ENCODE measurements at regions not wholly inside any gene's neighbourhood (a gene's known extent, or its start where the extent isn't known, plus 50 kb on each side); places are given as distances from the start of the nearest gene placed in this dataset.

DNA sequence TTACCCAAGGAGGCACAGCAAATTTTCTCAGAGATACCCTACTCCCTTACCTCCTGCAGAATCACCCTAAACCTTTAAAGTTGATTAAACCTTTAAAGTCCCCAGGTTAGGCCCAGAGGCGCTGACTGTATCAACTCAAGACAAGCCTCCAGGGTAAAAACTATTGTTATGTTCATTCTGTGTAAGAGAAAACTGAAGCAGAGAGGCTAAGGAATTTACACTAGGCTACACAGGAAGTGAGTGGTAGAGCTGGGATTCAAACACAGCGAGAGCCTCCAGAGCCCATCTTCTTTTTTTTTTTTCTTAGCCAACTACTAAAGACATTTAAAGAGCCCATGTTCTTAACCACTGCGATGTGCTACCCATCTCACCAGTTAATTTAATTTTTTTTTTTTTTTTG is 56.3 kb upstream of the GRK3 start:
- ATAC-seq = no peak
- Histone ChIP-seq H3K4me3 (no peak overlapping the region), H3K4me1 (peaks cover 0 to 10% (median 0%) of the 10 kb centered on the region in 3 donors), H3K27ac (no peak overlapping the region), H3K9me3 (no peaks in the 10 kb centered on the region), H3K36me3 (peaks cover 0 to 9% of the 10 kb centered on the region in 2 donors), H3K27me3 (no peaks in the 10 kb centered on the region)
- WGBS, 2 donors (ENCODE audit: low coverage in 1 of 2) = 95 to 100% methylated on average over 2 of the region's 3 CpGs
- TF ChIP-seq POLR2A (IDR thresholded peaks at IDR 0.05) = no peak

- Histone ChIP-seq H3K27ac (peak overlapping the region in 3 of 4 donors; percentile 10 to 49 (median 48)), H3K27me3 (no peaks in the 10 kb centered on the region), H3K4me3 (no peak overlapping the region), H3K4me1 (peaks cover 0 to 10% (median 0%) of the 10 kb centered on the region in 3 donors), H3K9me3 (no peaks in the 10 kb centered on the region), H3K36me3 (peaks cover 0 to 9% of the 10 kb centered on the region in 2 donors)
- no peak for ATAC-seq
- 54 to 78% methylated on average over 5 of the region's 5 CpGs for WGBS, 2 donors (ENCODE audit: low coverage in 1 of 2)
- no peak for TF ChIP-seq POLR2AphosphoS5 (IDR thresholded peaks at IDR 0.05)
- no peak for TF ChIP-seq POLR2A (IDR thresholded peaks at IDR 0.05)
- TF ChIP-seq, protein P1, sequence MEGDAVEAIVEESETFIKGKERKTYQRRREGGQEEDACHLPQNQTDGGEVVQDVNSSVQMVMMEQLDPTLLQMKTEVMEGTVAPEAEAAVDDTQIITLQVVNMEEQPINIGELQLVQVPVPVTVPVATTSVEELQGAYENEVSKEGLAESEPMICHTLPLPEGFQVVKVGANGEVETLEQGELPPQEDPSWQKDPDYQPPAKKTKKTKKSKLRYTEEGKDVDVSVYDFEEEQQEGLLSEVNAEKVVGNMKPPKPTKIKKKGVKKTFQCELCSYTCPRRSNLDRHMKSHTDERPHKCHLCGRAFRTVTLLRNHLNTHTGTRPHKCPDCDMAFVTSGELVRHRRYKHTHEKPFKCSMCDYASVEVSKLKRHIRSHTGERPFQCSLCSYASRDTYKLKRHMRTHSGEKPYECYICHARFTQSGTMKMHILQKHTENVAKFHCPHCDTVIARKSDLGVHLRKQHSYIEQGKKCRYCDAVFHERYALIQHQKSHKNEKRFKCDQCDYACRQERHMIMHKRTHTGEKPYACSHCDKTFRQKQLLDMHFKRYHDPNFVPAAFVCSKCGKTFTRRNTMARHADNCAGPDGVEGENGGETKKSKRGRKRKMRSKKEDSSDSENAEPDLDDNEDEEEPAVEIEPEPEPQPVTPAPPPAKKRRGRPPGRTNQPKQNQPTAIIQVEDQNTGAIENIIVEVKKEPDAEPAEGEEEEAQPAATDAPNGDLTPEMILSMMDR (IDR thresholded peaks at IDR 0.05) = no peak
- no peak for TF ChIP-seq EP300 (IDR thresholded peaks at IDR 0.05)
Observed at GRCh38 chr22:25508761-25509321, 55.6 kb upstream of the GRK3 start.

GRCh38 chr22:25509374-25509791 is 55.1 kb upstream of the GRK3 start:
- no peaks in the 10 kb centered on the region for H3K9me3 ChIP-seq
- peak overlapping the region in 3 of 4 donors; percentile 10 to 49 (median 48) for H3K27ac ChIP-seq
- H3K4me1 ChIP-seq = peaks cover 0 to 10% (median 0%) of the 10 kb centered on the region in 3 donors
- peaks cover 0 to 9% of the 10 kb centered on the region in 2 donors for H3K36me3 ChIP-seq
- no peaks in the 10 kb centered on the region for H3K27me3 ChIP-seq
- WGBS, 2 donors (ENCODE audit: low coverage in 1 of 2) = 21 to 30% methylated on average over 5 of the region's 5 CpGs
- H3K4me3 ChIP-seq = no peak overlapping the region
- peak; percentile 85 for ATAC-seq
- TF ChIP-seq EP300 (IDR thresholded peaks at IDR 0.05) (no peak), POLR2AphosphoS5 (IDR thresholded peaks at IDR 0.05) (peak; percentile 63), POLR2A (IDR thresholded peaks at IDR 0.05) (no peak)
- TF ChIP-seq, protein P1 (IDR thresholded peaks at IDR 0.05) = no peak

GRCh38 chr22:25510876-25511275 is 53.6 kb upstream of the GRK3 start:
- TF ChIP-seq POLR2A (IDR thresholded peaks at IDR 0.05) = no peak
- TF ChIP-seq, protein P1 (IDR thresholded peaks at IDR 0.05) = no peak
- Histone ChIP-seq H3K27me3 (no peaks in the 10 kb centered on the region), H3K36me3 (peaks cover 0 to 9% of the 10 kb centered on the region in 2 donors), H3K4me1 (peaks cover 0 to 10% (median 0%) of the 10 kb centered on the region in 3 donors), H3K4me3 (no peak overlapping the region), H3K9me3 (no peaks in the 10 kb centered on the region), H3K27ac (no peak overlapping the region)
- WGBS, 2 donors (ENCODE audit: low coverage in 1 of 2) = 60 to 71% methylated on average over 3 of the region's 3 CpGs
- no peak for ATAC-seq

DNA sequence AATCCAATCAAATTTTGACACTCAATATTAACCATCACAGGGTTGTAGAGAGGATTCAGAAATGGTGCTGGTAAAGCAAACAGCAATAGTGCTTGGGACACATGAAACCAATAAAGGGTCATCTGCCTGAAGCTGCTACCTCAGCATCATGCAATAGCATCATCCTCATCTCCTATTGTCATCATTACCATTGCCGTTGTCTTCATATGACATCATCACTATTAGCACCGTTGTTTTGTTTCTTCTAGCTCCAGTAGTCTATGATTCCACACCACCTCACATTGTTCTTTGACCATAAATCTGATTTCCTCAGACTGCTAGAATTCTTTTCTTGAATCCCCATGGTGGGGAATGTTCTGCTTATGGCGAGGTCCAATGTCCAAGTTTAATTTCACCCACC is 52.8 kb upstream of the GRK3 start:
- no peak overlapping the region for H3K27ac ChIP-seq
- 93 to 94% methylated on average over 3 of the region's 3 CpGs for WGBS, 2 donors (ENCODE audit: low coverage in 1 of 2)
- no peak for ATAC-seq
- H3K4me1 ChIP-seq = peaks cover 0 to 10% (median 0%) of the 10 kb centered on the region in 3 donors
- no peak overlapping the region for H3K4me3 ChIP-seq
- H3K9me3 ChIP-seq = no peaks in the 10 kb centered on the region
- TF ChIP-seq POLR2AphosphoS5 (IDR thresholded peaks at IDR 0.05) (no peak), EP300 (IDR thresholded peaks at IDR 0.05) (no peak), POLR2A (IDR thresholded peaks at IDR 0.05) (no peak)
- TF ChIP-seq, protein P1 (IDR thresholded peaks at IDR 0.05) = no peak
- H3K27me3 ChIP-seq = no peaks in the 10 kb centered on the region
- peaks cover 0 to 9% of the 10 kb centered on the region in 2 donors for H3K36me3 ChIP-seq

All from gastroesophageal sphincter (tissue), 4 donors.